Stomach (tissue), 8 donors: ENCODE measurements at regions not wholly inside any gene's neighbourhood (a gene's known extent, or its start where the extent isn't known, plus 50 kb on each side); places are given as distances from the start of the nearest gene placed in this dataset.
A peak's percentile ranks its signal among the peaks of the same experiment; 100 is the strongest.

ENCODE experiments used
- DNase-seq, 2 donors: peaks; one replicate each; pipeline versions ENCODE4 v3.0.0 to v3.0.0-alpha.2; 2013 to 2019
- H3K27ac ChIP-seq, 5 donors: fragments of 200-600 bp in 4 of 5; sonication (generic) in 4 of 5; one replicate each; pipeline ENCODE4 v1.5.1; 2013 to 2019; ENCODE audit warnings: mild to moderate bottlenecking in 1 of 5, moderate library complexity in 1 of 5
- H3K27me3 ChIP-seq, 3 donors: fragments of 200-600 bp; sonication (generic); one replicate each; pipeline ENCODE4 v1.5.1; 2017 to 2019; ENCODE audit warnings: mixed run types in 1 of 3
- H3K36me3 ChIP-seq, 4 donors: fragments of 200-600 bp; sonication (generic); 1 replicate in 3 of 4; 2 replicates in 1 of 4; pipeline ENCODE4 v1.5.1; 2016 to 2019
- H3K4me1 ChIP-seq, 4 donors: fragments of 200-600 bp; sonication (generic); one replicate each; pipeline ENCODE4 v1.5.1; 2016 to 2019
- H3K4me3 ChIP-seq, 4 donors: fragments of 200-600 bp; sonication (generic) in 3 of 4; one replicate each; pipeline ENCODE4 v1.5.1; 2016 to 2019; ENCODE audit warnings: mild to moderate bottlenecking in 1 of 4
- H3K9me3 ChIP-seq, 4 donors: fragments of 200-600 bp; sonication (generic); one replicate each; pipeline ENCODE4 v1.5.1; 2016 to 2019
- CTCF ChIP-seq, 7 experiments: fragments of 450-650 bp in 4 of 7; fragments of 200-600 bp in 3 of 7; sonication (generic) in 3 of 7; IDR thresholded peaks; one replicate each; pipeline ENCODE4 v1.5.1; 2016 to 2019; ENCODE audit warnings: antibody characterized with exemption in 7 of 7, control low read depth in 2 of 7, mild to moderate bottlenecking in 1 of 7
- EP300 ChIP-seq: sonication (generic); formaldehyde crosslinking; IDR thresholded peaks from one replicate; pipeline ENCODE4 v1.6.1; 2017; ENCODE audit warnings: antibody characterized with exemption
- POLR2A ChIP-seq, 4 donors: fragments of 450-650 bp; IDR thresholded peaks; one replicate each; pipeline ENCODE4 v1.6.1; 2016; ENCODE audit warnings: antibody characterized with exemption in 4 of 4, control low read depth in 2 of 4, mild to moderate bottlenecking in 1 of 4, moderate library complexity in 1 of 4
- POLR2AphosphoS5 ChIP-seq, 3 donors: sonication (generic); formaldehyde crosslinking; IDR thresholded peaks; one replicate each; pipeline ENCODE4 v1.6.1; 2016; ENCODE audit warnings: antibody characterized with exemption in 3 of 3
- WGBS, 5 donors: extraction: QIAGEN DNeasy Blood & Tissue Kit in 3 of 5; methylation state at CpG; one replicate each; pipeline versions ENCODE4 v1.1.5 to v1.1.7; 2013 to 2018; 5-methylcytosine and 5-hydroxymethylcytosine counted together
- intact Hi-C: fragments of 100-400 bp; cut with DNase I; formaldehyde crosslinking; loops from one replicate; pipeline ENCODE4 v1.15.1; 2023; ENCODE audit warnings: low total_unique reads
- donor health status: healthy with polysubstance abuse.
- donor health status: Bipolar disorder and iron deficiency.
- donor health status: healthy.

DNA sequence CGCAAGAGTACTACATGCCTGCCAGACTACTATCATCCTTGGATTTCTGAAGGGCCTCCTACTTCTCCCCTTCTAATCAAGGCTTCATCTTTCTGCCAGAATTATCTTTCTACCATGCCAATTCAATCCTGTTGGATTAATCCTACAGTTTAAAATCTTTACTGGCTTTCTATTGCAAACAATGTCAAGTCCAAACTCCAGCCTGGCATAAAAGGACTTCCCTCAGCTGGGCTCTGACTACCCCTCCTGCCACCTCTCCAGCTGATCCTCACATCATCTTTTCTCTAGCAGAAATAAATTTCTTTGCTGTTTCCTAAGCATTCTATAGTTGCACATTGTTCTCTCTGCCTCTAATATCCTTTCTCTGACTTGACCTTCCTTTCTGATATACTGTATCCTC, 119.7 kb upstream of the RAD23B start:
- H3K27ac ChIP-seq = no peak overlapping the region
- WGBS, 5 donors = 91 to 100% (median 95%) methylated on average over 1 of the region's 1 CpG
- TF ChIP-seq EP300 = no peak
- TF ChIP-seq CTCF (IDR thresholded peaks at IDR 0.05) = no peak
- TF ChIP-seq POLR2A (IDR thresholded peaks at IDR 0.05) = no peak
- no peak for TF ChIP-seq POLR2AphosphoS5 (IDR thresholded peaks at IDR 0.05)
- H3K4me3 ChIP-seq = no peak overlapping the region
- H3K4me1 ChIP-seq = no peaks in the 10 kb centered on the region
- peaks cover 0 to 6% (median 0%) of the 10 kb centered on the region in 3 donors for H3K27me3 ChIP-seq
- DNase-seq = no peak
- peaks cover 0 to 9% (median 0%) of the 10 kb centered on the region in 4 donors for H3K9me3 ChIP-seq
- H3K36me3 ChIP-seq = no peaks in the 10 kb centered on the region
- intact Hi-C loops = no loop called here

DNA sequence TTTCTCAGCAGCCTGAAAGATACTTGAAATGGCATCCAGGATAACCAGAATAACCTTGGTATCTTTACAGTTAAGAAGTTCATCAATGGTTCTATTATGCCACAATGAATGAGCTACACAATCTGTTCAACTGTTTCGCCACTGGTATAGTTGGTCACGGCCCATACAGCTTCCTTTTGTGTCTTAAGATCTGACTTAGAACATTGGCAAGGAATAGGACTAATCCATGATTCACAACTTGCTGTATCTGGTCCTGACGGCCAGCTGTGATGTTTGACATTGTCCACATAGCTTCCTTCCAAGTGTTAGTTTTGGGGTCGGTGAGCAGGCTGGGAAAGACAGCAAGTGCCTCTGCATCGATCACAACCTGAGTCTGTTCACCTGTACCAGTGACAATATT, 113.3 kb upstream of the RAD23B start:
- Histone ChIP-seq H3K27me3 (no peaks in the 10 kb centered on the region), H3K4me3 (no peak overlapping the region), H3K36me3 (no peaks in the 10 kb centered on the region), H3K9me3 (no peaks in the 10 kb centered on the region), H3K27ac (no peak overlapping the region), H3K4me1 (peaks cover 0 to 3% (median 0%) of the 10 kb centered on the region in 4 donors)
- TF ChIP-seq POLR2AphosphoS5 (IDR thresholded peaks at IDR 0.05) (no peak), POLR2A (IDR thresholded peaks at IDR 0.05) (no peak), CTCF (IDR thresholded peaks at IDR 0.05) (no peak), EP300 (no peak)
- intact Hi-C loops = loop anchor here (10.0 kb wide), 1 partner anchor 525 kb away; no protein-coding TSS in a partner anchor
- WGBS, 5 donors = 77 to 82% (median 79%) methylated on average over 5 of the region's 5 CpGs
- no peak for DNase-seq

- no peaks in the 10 kb centered on the region for H3K27me3 ChIP-seq
Measured at GRCh38 chr9:107170801-107171200, 112.3 kb upstream of the RAD23B start.

GRCh38 chr9:107172160-107172978, 110.7 kb upstream of the RAD23B start:
- H3K36me3 ChIP-seq = no peaks in the 10 kb centered on the region
- H3K4me3 ChIP-seq = no peak overlapping the region
- WGBS, 5 donors = 51 to 60% (median 59%) methylated on average over 4 of the region's 4 CpGs
- H3K27ac ChIP-seq = no peak overlapping the region
- no peaks in the 10 kb centered on the region for H3K9me3 ChIP-seq
- no peaks in the 10 kb centered on the region for H3K27me3 ChIP-seq
- peaks cover 0 to 16% (median 7%) of the 10 kb centered on the region in 4 donors for H3K4me1 ChIP-seq
- intact Hi-C loops = loop anchor here (10.0 kb wide), 1 partner anchor 528 kb away; no protein-coding TSS in a partner anchor
- peak; percentile 77 to 94 for DNase-seq
- TF ChIP-seq POLR2AphosphoS5 (IDR thresholded peaks at IDR 0.05) (no peak), EP300 (no peak), POLR2A (IDR thresholded peaks at IDR 0.05) (no peak), CTCF (IDR thresholded peaks at IDR 0.05) (peak in 5 of 7 experiments; percentile 80 to 85 (median 83))

More at GRCh38 chr9:107170801-107171200, 112.3 kb upstream of the RAD23B start:
- 56 to 82% (median 70%) methylated on average over 5 of the region's 5 CpGs for WGBS, 5 donors
- TF ChIP-seq CTCF (IDR thresholded peaks at IDR 0.05) (no peak), POLR2A (IDR thresholded peaks at IDR 0.05) (no peak), EP300 (no peak)
- peaks cover 0 to 6% (median 2%) of the 10 kb centered on the region in 4 donors for H3K4me1 ChIP-seq
- no peaks in the 10 kb centered on the region for H3K36me3 ChIP-seq
- DNase-seq = no peak
- no peak overlapping the region for H3K4me3 ChIP-seq
- H3K27ac ChIP-seq = no peak overlapping the region
- intact Hi-C loops = loop anchor here (10.0 kb wide), 1 partner anchor 526 kb away; no protein-coding TSS in a partner anchor
- no peaks in the 10 kb centered on the region for H3K9me3 ChIP-seq
